ENCODE measurements at regions not wholly inside any gene's neighbourhood (a gene's known extent, or its start where the extent isn't known, plus 50 kb on each side); places are given as distances from the start of the nearest gene placed in this dataset.

DNA sequence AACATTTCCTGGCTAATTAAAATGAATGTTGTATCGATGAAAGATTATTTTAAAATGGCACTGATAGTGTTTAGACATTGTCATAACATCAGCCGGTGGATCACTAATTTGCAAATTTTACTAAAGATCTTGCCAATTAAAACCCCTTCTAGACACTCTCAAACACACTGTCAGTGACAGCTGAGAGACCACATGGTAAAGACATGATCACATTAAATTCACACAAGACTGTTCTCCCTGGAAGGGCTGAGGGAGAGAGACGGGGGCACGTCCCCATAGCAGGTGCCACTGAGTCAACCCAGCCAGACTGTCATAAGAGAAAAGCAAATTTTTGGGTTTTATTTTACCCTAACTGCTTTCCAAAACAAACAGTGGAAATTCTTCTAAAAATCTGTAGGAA lies 306.0 kb downstream of the TXNL1 start:
- H3K27me3 Mint-ChIP-seq, result no peaks in the 10 kb centered on the region
- WGBS (ENCODE audit: insufficient coverage), result no CpG with 5 or more reads among the region's 4 CpGs
- Histone ChIP-seq H3K27ac (ENCODE audit: low read length) (no peak overlapping the region), H3K36me3 (ENCODE audit: control insufficient read depth in 2 of 2, extremely low read depth in 1 of 2, insufficient read depth in 1 of 2, low read length in 1 of 2) (no peaks in the 10 kb centered on the region), H3K27me3 (replicated peaks in 1 of 2; ENCODE audit: control insufficient read depth in 2 of 2, extremely low read depth in 1 of 2, insufficient read depth in 2 of 2, low read length in 1 of 2) (no peaks in the 10 kb centered on the region), H3K9me3 (no peaks in the 10 kb centered on the region), H3K4me3 (ENCODE audit: control insufficient read depth in 1 of 2, extremely low read depth in 1 of 2, low read length in 1 of 2) (no peak overlapping the region), H3K4me1 (ENCODE audit: control insufficient read depth in 1 of 2, extremely low read depth in 1 of 2, insufficient read depth in 2 of 2, low read length in 2 of 2) (no peaks in the 10 kb centered on the region)
- no peaks in the 10 kb centered on the region for H3K4me1 Mint-ChIP-seq
- H3K27ac Mint-ChIP-seq, result no peak overlapping the region
- POLR2A ChIA-PET, result no interaction called here
- no peaks in the 10 kb centered on the region for H3K36me3 Mint-ChIP-seq
- CTCF ChIA-PET, result no interaction called here
- peaks cover 0 to 3% (median 0%) of the 10 kb centered on the region in 3 donors for H3K9me3 Mint-ChIP-seq
- H3K4me3 Mint-ChIP-seq, result no peak overlapping the region
- ATAC-seq (replicated peaks in 1 of 4) (no peak), DNase-seq (no peak)

GRCh38 chr18:56330366-56331110 lies 307.9 kb downstream of the TXNL1 start:
- H3K9me3 Mint-ChIP-seq, result no peaks in the 10 kb centered on the region
- Histone ChIP-seq H3K4me3 (ENCODE audit: control insufficient read depth in 1 of 2, extremely low read depth in 1 of 2, low read length in 1 of 2) (no peak overlapping the region), H3K9me3 (no peaks in the 10 kb centered on the region), H3K36me3 (ENCODE audit: control insufficient read depth in 2 of 2, extremely low read depth in 1 of 2, insufficient read depth in 1 of 2, low read length in 1 of 2) (no peaks in the 10 kb centered on the region), H3K27ac (ENCODE audit: low read length) (no peak overlapping the region), H3K4me1 (ENCODE audit: control insufficient read depth in 1 of 2, extremely low read depth in 1 of 2, insufficient read depth in 2 of 2, low read length in 2 of 2) (no peaks in the 10 kb centered on the region), H3K27me3 (replicated peaks in 1 of 2; ENCODE audit: control insufficient read depth in 2 of 2, extremely low read depth in 1 of 2, insufficient read depth in 2 of 2, low read length in 1 of 2) (no peaks in the 10 kb centered on the region)
- CTCF ChIA-PET, result no interaction called here
- POLR2A ChIA-PET, result no interaction called here
- H3K27me3 Mint-ChIP-seq, result no peaks in the 10 kb centered on the region
- ATAC-seq (replicated peaks in 1 of 4) (no peak), DNase-seq (no peak)
- no peaks in the 10 kb centered on the region for H3K4me1 Mint-ChIP-seq
- H3K36me3 Mint-ChIP-seq, result no peaks in the 10 kb centered on the region
- H3K27ac Mint-ChIP-seq, result no peak overlapping the region
- 4% methylated on average over 4 of the region's 9 CpGs for WGBS (ENCODE audit: insufficient coverage)
- H3K4me3 Mint-ChIP-seq, result no peak overlapping the region

- H3K36me3 Mint-ChIP-seq, result no peaks in the 10 kb centered on the region
- no peaks in the 10 kb centered on the region for H3K4me1 Mint-ChIP-seq
These were observed 308.9 kb downstream of the TXNL1 start for GRCh38 chr18:56329536-56329935.

GRCh38 chr18:56327191-56327885 lies 311.1 kb downstream of the TXNL1 start:
- WGBS (ENCODE audit: insufficient coverage), result 70% methylated on average over 2 of the region's 7 CpGs
- Mint-ChIP-seq H3K27ac (no peak overlapping the region), H3K27me3 (no peaks in the 10 kb centered on the region), H3K4me3 (no peak overlapping the region), H3K9me3 (no peaks in the 10 kb centered on the region), H3K36me3 (no peaks in the 10 kb centered on the region), H3K4me1 (no peaks in the 10 kb centered on the region)
- DNase-seq, result no peak
- ChIA-PET POLR2A (no interaction called here), CTCF (no interaction called here)
- Histone ChIP-seq H3K27ac (ENCODE audit: low read length) (no peak overlapping the region), H3K9me3 (no peaks in the 10 kb centered on the region), H3K36me3 (ENCODE audit: control insufficient read depth in 2 of 2, extremely low read depth in 1 of 2, insufficient read depth in 1 of 2, low read length in 1 of 2) (no peaks in the 10 kb centered on the region), H3K4me3 (ENCODE audit: control insufficient read depth in 1 of 2, extremely low read depth in 1 of 2, low read length in 1 of 2) (no peak overlapping the region), H3K27me3 (replicated peaks in 1 of 2; ENCODE audit: control insufficient read depth in 2 of 2, extremely low read depth in 1 of 2, insufficient read depth in 2 of 2, low read length in 1 of 2) (no peaks in the 10 kb centered on the region), H3K4me1 (ENCODE audit: control insufficient read depth in 1 of 2, extremely low read depth in 1 of 2, insufficient read depth in 2 of 2, low read length in 2 of 2) (no peaks in the 10 kb centered on the region)
- no peak for ATAC-seq (replicated peaks in 1 of 4)

More at GRCh38 chr18:56329536-56329935, 308.9 kb downstream of the TXNL1 start:
- CTCF ChIA-PET, result no interaction called here
- H3K4me3 ChIP-seq (ENCODE audit: control insufficient read depth in 1 of 2, extremely low read depth in 1 of 2, low read length in 1 of 2), result no peak overlapping the region
- no peaks in the 10 kb centered on the region for H3K9me3 Mint-ChIP-seq
- H3K27me3 Mint-ChIP-seq, result no peaks in the 10 kb centered on the region
- no peak overlapping the region for H3K27ac Mint-ChIP-seq
- ATAC-seq (replicated peaks in 1 of 4) (no peak), DNase-seq (no peak)
- no CpG with 5 or more reads among the region's 1 CpG for WGBS (ENCODE audit: insufficient coverage)
- H3K36me3 ChIP-seq (ENCODE audit: control insufficient read depth in 2 of 2, extremely low read depth in 1 of 2, insufficient read depth in 1 of 2, low read length in 1 of 2), result no peaks in the 10 kb centered on the region
- POLR2A ChIA-PET, result no interaction called here
- H3K4me3 Mint-ChIP-seq, result no peak overlapping the region
- H3K27me3 ChIP-seq (replicated peaks in 1 of 2; ENCODE audit: control insufficient read depth in 2 of 2, extremely low read depth in 1 of 2, insufficient read depth in 2 of 2, low read length in 1 of 2), result no peaks in the 10 kb centered on the region
- H3K4me1 ChIP-seq (ENCODE audit: control insufficient read depth in 1 of 2, extremely low read depth in 1 of 2, insufficient read depth in 2 of 2, low read length in 2 of 2), result no peaks in the 10 kb centered on the region
- H3K9me3 ChIP-seq, result no peaks in the 10 kb centered on the region
- no peak overlapping the region for H3K27ac ChIP-seq (ENCODE audit: low read length)

DNA sequence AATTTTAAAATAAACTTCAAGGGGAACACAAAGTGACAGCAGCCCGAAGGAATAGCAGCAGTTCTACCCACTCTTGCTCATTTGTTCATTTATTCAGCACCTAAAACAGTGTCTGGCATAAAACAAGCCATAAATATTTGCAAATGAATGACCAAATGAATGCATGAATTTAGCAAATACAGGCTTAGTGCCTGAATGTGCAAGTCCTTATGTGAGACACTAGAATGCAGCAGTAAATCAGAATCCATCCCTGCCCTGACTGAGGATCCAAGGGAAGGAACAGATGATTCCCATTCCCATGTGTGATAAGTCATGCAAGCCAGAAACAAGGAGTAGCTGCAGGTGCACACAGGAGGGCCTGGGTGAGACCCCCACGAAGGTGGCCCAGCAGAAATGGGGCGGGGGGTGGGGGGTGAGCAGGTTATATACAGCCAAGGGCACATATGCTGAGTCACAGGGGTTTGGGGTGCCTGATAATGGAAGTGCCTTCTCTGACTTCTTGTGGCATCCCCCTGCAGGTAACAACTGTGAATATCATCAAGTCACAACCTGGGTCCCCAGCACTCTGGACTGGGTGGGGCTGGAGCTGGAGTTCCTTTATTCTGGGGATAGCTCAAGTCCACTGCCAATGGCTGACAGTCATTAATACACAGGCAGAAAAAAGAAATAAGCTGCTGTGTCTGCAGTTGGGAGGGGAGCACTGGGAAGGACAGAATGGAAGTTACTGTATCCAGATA lies 311.9 kb downstream of the TXNL1 start:
- ChIA-PET CTCF (no interaction called here), POLR2A (no interaction called here)
- Mint-ChIP-seq H3K9me3 (no peaks in the 10 kb centered on the region), H3K36me3 (no peaks in the 10 kb centered on the region), H3K4me1 (no peaks in the 10 kb centered on the region), H3K4me3 (no peak overlapping the region), H3K27me3 (no peaks in the 10 kb centered on the region), H3K27ac (no peak overlapping the region)
- Histone ChIP-seq H3K9me3 (no peaks in the 10 kb centered on the region), H3K27me3 (replicated peaks in 1 of 2; ENCODE audit: control insufficient read depth in 2 of 2, extremely low read depth in 1 of 2, insufficient read depth in 2 of 2, low read length in 1 of 2) (no peaks in the 10 kb centered on the region), H3K36me3 (ENCODE audit: control insufficient read depth in 2 of 2, extremely low read depth in 1 of 2, insufficient read depth in 1 of 2, low read length in 1 of 2) (no peaks in the 10 kb centered on the region), H3K4me1 (ENCODE audit: control insufficient read depth in 1 of 2, extremely low read depth in 1 of 2, insufficient read depth in 2 of 2, low read length in 2 of 2) (no peaks in the 10 kb centered on the region), H3K27ac (ENCODE audit: low read length) (no peak overlapping the region), H3K4me3 (ENCODE audit: control insufficient read depth in 1 of 2, extremely low read depth in 1 of 2, low read length in 1 of 2) (no peak overlapping the region)
- WGBS (ENCODE audit: insufficient coverage), result 53% methylated on average over 3 of the region's 3 CpGs
- no peak for DNase-seq
- no peak for ATAC-seq (replicated peaks in 1 of 4)

- Histone ChIP-seq H3K36me3 (ENCODE audit: control insufficient read depth in 2 of 2, extremely low read depth in 1 of 2, insufficient read depth in 1 of 2, low read length in 1 of 2) (no peaks in the 10 kb centered on the region), H3K27me3 (replicated peaks in 1 of 2; ENCODE audit: control insufficient read depth in 2 of 2, extremely low read depth in 1 of 2, insufficient read depth in 2 of 2, low read length in 1 of 2) (no peaks in the 10 kb centered on the region), H3K9me3 (no peaks in the 10 kb centered on the region), H3K27ac (ENCODE audit: low read length) (no peak overlapping the region), H3K4me1 (ENCODE audit: control insufficient read depth in 1 of 2, extremely low read depth in 1 of 2, insufficient read depth in 2 of 2, low read length in 2 of 2) (no peaks in the 10 kb centered on the region), H3K4me3 (ENCODE audit: control insufficient read depth in 1 of 2, extremely low read depth in 1 of 2, low read length in 1 of 2) (no peak overlapping the region)
- Mint-ChIP-seq H3K4me1 (peaks cover 0 to 4% (median 0%) of the 10 kb centered on the region in 3 donors), H3K36me3 (no peaks in the 10 kb centered on the region), H3K9me3 (no peaks in the 10 kb centered on the region), H3K4me3 (no peak overlapping the region), H3K27ac (no peak overlapping the region), H3K27me3 (peaks cover 0 to 2% of the 10 kb centered on the region in 2 donors)
- ATAC-seq (replicated peaks in 1 of 4) (no peak), DNase-seq (no peak)
- POLR2A ChIA-PET, result no interaction called here
- CTCF ChIA-PET, result interaction anchor here in 1 of 2 donors (0.6 kb wide), 1 partner anchor 22 kb away, joined by 3 read pairs; no protein-coding TSS in a partner anchor
- WGBS (ENCODE audit: insufficient coverage), result no CpG with 5 or more reads among the region's 4 CpGs
These were observed 314.7 kb downstream of the TXNL1 start for GRCh38 chr18:56323673-56324072.
